ENCODE measurements at regions not wholly inside any gene's neighbourhood (a gene's known extent, or its start where the extent isn't known, plus 50 kb on each side); places are given as distances from the start of the nearest gene placed in this dataset.

DNA sequence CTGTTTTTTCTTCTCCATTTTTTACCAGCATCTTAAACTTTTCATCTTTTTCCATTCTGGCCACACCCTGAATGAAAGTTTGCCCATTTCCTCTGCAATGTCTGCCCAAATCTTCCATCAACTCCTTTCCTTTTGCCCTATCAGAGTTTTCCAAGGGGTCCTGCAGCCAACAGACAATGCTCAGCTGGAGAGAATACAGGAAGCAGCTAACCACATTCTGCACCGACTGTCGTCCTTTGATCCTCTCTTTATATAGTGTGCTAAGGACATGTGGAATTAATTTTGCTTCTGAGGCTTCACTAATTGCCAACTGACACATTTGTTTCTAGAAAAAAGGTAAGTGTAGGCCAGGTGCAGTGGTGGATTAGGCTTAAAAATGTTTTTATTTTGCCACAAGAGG, 50.5 kb upstream of the DLX2 start:
- DNase-seq: no peak

DNA sequence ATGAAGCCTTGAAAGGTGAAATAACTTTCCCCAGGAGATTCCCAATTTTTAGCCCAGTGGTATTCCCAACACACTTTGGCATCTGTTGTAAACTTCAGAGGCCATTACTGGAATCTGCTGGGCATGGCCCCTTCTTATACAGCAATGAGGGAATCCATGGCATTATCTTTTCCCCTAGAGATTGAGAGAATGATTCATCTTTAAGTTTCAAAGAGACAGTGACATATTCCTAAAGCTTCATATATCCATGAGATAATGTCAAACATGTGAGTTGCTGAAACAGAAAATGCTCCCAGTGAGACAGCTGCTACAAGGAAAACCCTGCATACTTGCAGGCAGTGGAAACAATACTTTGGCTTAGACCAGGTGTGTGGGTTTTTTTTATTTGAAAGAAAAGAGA, 51.1 kb upstream of the DLX2 start:
- no peak for DNase-seq

DNA sequence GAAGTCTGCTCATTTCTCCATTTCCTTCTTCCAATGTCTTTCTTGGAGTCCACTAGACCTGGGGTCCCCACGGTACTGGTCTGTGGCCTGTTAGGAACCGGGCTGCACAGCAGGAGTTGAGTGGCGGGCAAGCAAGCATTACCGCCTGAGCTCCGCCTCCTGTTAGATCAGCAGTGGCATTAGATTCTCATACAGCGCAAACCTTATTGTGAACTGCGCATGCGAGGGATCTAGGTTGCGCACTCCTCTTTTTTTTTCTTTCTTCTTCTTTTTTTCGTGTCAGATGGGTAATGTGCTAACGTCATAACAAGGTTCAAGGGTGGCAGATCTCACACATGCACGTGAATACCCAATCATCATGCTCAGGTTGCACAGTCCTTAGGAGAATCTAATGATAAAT, 53.1 kb upstream of the DLX2 start:
- no peak for DNase-seq

DNA sequence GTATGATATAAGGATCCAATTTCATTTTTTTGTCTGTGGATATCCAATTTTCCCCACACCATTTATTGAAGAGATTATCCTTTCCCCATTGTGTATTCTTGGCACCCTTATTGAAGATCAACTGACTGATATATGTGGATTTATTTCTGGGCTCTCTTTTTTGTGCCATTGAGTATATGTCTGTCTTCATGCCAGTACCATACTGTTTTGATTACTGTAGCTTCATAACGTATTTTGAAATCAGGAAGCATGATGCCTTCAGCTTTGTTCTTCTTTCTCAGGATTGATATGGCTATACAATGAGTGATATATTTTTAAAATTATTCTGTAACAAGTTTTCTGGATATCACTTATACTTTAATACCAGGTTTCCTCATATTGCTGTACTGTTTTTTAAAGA, 58.1 kb upstream of the DLX2 start:
- DNase-seq: no peak

DNA sequence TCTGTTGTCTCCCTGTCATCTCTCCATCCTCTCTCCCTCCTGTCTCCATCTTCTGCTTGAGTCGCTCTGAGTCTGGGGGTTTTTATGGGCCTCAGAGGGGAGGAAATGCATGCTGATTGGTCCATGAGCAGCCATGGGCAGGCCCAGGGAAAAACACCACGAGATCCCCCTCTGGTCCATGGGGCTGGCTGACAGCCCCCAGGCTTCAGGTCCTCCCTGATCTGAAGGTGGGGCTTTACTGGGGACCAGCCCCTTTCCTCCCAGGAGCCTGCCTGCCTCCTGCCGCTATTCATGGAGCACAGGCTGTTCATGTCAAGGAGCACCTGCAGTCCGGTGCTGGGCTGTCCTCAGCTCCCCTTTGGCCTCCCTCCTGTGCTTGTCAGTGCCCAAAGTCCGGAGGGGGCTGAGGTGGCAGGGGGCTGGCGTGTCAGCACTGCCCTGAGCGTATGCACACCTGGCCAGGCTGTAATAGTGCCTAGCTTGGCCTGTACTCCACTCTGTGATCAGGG, 59.6 kb upstream of the DLX2 start:
- DNase-seq: no peak

DNA sequence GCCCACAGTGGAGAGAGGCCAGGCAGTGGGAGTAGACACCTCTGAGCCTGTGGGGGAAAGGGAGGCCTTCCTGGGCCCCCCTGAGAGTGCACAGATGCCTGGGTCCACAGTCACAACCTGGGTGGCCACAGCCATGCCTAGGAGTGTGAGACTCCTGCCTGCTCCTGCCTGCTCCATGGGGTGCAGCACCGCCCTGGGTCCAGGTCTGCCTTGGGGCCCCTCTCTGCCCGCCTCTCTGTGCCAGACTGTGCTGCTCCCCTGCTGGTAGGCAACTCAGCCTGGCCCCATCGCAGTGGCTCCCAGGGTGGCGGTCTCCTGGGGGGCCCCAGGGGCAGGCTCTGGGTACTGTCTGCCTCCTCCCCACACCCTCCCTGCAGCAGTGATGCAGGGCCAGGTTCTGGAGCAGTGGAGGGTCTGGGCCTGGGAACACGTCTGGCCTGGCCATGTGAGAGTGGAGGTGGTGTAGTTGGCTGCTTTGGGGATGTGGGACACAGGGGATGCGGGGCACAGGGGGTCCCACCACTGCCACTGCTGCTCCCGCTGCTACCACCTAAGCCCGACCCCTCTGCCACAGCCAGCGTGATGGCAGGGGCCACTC, 60.1 kb upstream of the DLX2 start:
- no peak for DNase-seq

DNA sequence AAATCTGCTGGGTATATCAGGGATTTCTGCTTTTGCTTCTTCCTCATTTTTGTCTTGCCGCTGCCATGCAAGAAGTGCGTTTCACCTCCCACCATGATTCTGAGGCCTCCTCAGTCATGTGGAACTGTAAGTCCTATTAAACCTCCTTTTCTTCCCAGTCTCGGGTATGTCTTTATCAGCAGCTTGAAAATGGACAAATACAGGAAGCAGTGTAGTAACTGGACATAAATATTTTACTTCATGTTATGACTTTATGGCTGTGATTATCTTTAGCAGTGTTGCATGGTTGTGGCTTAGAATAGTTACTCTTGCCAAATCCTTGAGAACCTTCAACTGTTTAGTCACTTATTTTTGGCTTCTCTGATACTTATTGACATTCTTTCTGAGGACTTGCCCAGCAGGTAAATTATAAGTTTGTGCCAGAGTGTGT, 66.2 kb upstream of the DLX2 start:
- DNase-seq: no peak

DNA sequence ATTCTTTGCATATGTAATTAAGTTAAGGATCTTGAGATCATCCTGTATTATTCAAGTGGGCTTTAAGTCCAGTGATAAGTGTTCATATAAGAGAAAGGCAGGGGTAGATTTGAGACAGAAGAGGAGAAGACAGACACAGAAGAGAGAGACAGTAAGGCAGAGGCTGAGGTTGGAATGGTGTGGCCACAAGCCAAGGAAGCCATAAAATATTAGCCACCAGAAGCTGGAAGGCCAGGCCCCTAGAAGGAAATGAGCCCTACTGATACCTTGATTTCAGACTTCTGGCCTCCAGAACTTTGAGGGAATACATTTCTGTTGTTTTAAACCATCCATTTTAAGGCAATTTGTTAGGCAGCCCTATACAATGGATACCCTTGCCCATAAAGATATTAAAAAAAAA, 66.9 kb upstream of the DLX2 start:
- DNase-seq: no peak

DNA sequence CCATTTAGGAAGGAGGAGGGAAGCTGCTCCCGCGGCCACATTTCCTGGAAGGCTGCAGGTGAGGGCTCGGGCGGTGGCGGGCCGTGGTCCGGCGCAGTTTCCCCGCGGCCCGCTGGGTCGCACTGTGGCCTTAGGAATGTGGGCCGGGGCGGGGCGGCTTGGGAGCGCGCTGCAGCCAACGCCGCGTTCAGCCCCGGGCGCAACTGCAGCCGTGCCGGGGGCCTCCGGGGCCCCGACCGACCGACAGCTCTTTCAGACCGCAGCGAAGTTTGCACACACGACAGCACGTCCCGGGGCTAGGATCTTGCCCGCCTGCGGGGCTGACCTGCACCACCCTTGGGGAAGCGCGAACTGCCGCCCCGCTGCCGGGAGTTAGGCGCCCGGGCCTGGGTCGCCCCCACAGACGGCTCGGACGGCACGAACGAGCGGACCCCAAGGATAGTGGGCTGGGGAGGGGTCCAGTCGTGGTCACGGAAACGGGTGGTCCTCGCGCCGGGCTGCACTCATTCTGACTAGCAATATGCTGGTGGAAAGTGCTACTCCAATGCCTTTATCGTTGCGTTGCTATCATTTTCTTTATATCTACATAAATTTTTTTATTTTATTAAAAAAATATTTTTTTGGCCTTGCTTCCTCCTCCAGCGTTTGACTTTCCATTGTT, 69.9 kb upstream of the DLX2 start:
- peak; percentile 36 to 54 for DNase-seq

DNA sequence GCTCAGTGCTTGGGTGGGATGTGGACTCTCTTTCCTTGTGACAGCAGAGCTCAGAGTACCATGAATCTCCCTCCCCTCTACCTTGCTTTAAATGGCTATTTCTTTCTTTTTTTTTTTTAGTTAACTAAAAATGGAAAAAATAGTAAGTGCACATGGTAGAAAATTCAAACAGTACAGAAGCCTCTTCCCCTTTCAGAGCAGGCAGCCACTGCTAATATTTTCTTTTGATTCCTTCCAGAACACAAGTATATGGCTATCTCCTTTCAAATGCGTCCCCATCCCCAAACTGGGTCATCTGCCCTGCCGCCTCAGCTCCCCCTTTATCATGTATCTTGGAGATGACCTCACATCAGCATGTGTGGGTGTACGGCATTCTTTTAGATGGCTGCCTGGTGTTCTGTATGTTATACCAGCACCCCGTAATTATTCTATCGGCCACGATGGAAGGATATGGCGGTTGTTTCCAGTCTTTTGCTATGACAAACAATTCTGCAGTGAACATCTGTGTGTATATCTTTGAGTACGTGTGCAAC, 70.5 kb upstream of the DLX2 start:
- no peak for DNase-seq

DNA sequence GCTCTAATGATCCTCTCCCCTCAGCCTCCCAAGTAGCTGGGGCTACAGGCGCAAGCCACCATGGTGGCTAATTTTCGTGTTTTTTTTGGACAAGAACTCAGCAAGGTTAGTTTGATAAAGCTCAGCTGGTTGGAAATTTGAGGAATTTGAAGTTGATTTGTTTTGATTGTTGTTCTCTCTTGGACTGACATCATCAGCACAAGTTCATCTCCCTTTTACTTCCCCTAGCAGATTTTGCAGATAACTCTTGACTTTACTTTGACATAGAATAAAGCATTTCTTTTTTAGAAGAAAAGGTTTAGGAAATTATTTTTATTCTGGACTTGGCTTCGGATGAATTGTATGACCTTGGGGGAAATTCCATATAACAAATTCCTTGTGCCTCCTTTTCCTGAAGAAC, 74.9 kb upstream of the DLX2 start:
- DNase-seq: no peak

DNA sequence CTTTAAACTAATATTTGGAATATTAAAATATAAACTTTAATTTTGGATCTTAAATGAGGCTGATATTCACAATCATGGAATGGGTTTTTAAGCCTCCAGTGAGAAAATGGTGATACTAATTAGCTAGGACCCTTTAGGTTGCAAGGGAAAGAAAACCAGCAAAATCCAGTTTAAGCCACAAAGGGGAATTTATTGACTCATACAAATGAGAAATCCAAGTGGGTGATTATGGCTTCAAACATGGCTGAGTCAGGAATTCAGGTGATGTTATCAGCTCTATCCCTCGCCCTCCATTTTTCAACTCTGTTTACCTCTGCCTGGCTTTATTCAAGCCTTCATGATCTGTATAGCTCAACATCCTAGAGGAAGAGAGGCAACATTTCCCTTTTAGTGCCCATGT, 75.3 kb upstream of the DLX2 start:
- DNase-seq: no peak

DNA sequence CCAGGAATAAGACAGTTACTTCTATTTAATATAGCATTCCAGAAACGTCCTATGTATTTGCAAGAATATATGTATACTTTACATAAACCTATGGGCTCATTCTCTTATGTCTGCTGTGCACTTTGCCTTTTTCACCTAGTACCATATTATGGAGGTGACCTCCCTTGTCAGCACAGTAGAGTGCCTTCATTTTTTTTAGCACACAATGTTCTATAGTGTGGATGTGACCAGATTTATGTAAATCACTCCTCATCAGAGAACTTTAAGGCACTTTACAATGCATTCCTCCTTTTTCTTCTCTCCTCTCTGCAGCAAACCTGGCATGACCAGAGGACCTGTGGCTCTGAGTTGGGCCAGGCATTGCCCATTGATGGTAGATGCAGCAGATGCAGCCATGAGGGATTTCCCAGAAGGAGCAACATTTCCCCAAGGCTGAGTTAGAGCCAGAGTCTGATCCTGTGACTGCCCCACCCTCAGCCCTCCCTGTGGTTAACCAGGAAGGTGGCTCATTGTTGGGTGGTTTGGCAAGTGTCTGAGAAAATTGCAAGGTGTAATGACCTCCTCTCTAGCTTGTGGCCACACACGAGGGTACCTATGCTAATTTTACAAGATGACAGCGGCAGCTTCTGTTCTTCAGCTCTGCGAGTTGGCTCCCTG, 76.5 kb upstream of the DLX2 start:
- DNase-seq: no peak

DNA sequence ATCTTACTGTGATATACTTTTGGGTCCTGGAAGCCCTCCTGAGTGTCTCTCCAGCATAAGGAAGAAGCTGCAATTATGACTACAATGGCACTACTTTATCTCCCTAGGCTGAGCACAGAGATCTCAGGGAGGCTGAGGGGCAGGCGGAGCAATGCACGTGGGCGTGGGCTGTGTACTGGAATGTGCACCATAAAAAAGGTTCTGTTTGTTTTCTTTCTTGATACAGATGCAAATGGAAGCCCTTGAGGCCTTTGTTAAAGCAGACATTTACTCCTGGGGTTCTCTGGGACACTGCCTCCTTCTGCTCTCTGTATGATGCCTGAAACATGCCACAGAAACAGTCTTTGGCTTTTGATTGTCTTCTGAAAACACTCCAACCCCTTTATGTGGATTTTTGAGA, 79.1 kb upstream of the DLX2 start:
- DNase-seq: no peak

DNA sequence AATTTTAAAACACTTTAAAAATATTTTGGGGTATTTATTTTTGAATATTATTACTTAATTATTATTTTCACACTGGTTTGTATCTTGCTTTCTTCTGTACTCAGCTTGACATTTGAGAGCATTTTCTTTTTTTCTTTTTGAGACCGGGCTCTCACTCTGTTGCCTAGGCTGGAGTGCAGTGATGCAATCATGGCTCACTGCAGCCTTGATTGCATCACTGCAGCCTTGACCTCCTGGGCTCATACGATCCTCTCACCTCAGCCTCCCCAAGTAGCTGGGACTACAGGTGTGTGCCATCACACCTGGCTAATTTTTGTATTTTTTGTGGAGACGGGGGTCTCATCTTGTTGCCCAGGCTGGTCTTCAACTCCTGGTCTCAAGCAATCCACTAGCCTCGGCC, 79.9 kb upstream of the DLX2 start:
- no peak for DNase-seq

DNA sequence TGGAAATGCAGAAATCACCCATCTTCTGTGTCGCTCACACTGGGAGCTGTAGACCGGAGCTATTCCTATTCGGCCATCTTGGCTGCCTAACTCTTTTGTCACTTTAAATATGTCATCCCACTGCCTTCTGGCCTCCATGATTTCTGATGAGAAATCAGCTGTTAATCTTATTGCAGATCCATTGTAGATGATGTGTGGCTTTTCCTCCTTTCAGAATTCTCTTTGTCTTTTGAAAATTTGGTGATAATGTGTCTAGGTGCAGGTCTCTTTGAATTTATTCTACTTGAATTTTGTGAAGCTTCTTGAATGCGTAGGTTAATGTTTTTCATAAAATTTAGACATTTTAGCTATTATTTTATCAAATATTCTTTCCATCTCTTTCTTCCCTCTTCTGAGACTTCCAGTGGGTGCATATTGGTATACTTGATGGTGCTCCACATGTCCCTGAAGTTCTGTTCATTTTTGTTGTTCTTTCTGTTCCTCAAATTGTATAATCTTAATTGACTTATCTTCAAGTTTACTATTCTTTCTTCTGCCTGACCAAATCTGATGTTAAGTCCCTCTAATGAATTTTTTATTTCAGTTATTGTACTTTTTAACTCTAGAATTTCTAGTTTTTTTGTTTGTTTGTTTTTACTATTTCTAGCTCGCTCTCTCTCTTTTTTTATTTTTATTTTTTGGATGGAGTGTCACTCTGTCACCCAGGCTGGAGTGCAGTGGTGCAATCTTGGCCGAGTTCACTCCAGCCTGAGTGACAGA, 90.8 kb upstream of the DLX2 start:
- no peak for DNase-seq

DNA sequence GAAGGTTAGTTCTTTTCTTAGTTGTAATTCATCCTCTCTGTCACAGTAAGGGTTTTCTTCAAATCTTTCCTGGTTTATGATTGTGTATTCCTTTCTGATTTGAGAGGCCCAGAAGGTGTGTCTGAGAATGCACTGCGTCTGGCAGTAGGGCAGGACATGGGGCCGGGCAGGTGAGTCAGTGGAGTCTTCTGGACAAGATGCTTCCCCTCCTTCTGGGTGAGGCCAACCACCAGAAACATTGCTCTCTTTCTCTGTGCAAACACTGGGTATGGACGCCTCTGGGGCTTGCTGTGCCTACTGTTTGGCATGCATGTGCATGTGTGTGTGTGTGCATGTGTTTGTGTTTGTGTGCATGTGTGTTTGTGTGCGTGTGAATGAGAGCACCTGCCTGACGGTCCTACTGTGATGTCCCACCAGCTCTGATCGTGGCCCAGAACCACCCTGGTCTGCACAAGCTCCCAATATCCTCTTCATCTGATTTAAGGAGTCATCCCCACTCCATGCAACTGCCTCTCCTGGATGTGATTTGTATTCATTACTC, 93.2 kb upstream of the DLX2 start:
- no peak for DNase-seq

DNA sequence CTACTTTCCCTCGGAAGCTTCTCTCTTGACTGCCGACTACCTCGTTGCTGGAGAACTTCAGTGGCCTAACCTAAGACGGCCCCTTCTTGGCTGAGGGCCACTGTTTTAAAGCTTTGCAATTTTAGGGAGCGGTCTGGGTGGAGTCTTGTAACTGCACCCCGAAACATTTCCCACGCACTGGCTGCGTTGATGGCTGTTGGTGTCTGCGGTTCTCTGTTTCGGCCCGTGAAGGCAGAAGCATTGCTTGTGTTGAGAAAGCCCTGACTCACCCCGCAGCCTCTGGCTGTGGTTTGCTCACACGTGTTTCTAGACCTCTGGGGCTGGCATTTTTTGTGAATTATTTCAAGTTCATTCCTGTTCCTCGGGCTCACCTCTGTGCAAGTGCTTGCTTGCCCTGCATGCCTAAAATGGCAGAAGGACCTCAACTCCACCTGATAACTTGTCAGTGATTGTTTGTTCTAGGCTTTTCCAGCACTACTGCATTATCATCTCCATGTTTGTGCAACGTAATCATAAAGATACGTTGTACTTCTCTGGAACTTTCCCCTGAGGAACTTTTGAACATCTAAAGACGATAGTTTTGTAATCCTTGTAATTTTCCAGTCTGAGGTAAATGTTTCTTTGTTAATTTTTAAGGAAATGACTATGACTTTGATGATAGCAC, 94.2 kb upstream of the DLX2 start:
- no peak for DNase-seq

DNA sequence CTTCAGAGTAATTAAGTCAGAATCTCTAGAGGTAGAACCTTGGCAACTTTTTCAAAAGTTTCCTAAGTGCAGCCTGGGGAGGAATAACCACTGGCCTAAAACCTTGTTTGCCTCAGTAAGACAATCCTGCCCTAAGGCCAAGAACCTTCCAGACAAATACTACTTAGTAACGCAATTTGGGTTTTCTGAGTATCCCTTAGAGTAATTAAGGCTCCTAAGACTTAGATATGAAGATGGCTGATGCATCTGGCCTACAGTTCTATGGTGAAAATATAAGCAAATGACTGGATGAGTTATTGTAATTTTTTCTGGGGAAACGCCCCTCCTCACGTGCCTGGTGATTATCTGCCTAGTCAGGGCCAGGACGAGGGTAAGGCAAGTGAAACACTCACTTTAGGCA, 95.7 kb upstream of the DLX2 start:
- no peak for DNase-seq

DNA sequence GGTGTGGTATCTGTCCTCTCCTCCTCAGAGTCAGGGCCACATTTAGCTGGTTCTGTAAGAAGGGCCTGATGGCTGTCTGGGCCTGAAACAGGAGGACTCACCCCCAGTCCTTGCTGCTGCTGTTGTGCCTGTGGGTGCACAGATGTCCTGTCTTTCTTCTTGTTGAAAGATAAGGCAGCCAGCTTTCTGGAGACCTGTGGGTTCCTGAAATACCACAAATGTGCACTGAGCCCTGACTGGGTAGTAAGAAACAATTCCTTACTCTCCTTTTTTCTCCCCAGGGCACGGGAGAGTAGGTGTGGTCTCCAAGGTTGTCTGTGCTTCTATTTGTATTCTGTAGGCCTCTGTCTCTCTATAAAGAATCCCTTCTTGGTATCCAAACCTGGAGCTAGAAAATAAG, 96.2 kb upstream of the DLX2 start:
- no peak for DNase-seq

DNA sequence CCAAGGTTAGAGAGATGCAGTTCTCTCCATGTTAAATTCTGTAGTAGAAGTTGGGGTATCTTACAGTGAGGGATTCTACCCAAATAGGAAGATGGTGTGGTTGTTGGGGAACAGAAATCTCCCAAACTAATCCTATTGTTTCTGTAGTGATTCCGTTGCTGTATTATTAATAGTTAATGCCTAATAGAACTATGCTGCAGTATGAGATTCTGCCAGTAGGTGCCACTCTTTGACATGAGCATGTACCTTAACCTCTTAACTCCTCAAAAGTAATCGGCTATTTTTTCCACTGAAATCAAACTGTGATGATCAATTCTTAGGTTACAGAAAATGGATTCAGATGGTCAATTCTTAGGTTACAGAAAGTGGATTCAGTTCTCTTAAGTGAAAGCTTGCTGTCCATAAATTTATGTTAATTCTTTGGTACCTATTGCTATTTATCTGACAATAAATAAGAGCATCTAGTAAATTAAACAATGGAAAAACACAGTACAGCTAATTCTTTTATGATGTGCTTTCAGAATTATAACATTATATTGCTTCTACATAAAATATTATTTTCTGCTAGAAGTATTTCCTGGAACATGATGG, 97.9 kb upstream of the DLX2 start:
- no peak for DNase-seq

DNA sequence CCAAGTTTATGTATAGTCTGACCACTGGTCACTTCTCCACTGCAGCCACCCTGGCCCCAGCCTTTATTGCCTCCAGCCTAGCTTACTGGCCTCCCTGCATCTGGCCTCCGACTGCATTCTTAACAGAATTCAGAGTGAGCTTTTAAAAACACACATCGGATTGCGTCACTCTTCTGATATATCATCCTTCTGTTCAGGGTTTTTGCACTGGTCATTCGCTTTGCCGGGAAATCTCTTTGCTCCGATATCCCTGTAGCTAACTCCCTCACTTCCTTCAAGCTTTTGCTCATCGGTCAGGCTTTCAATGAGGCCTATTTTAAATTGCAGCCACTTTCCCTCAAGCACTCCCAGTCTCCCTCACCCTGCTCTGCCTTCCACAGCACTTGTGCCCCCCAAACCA, 101.6 kb upstream of the DLX2 start:
- DNase-seq: no peak
